ENCODE measurements at regions not wholly inside any gene's neighbourhood (a gene's known extent, or its start where the extent isn't known, plus 50 kb on each side); places are given as distances from the start of the nearest gene placed in this dataset.
"Not testable (repeated sequence)": the region's sequence is repeated elsewhere in the genome, so short reads cannot be mapped to it uniquely, and the experiment has no call there.

- no peaks in the 10 kb centered on the region for H3K27me3 ChIP-seq (ENCODE audit: control insufficient read depth, insufficient read depth, low read length)
- no peak for TF ChIP-seq CTCF (IDR thresholded peaks at IDR 0.05; ENCODE audit: insufficient read depth, low read length, poor library complexity, severe bottlenecking)
- no peak overlapping the region for H3K4me3 ChIP-seq (ENCODE audit: low read depth, low read length)
- no peaks in the 10 kb centered on the region for H3K36me3 ChIP-seq (ENCODE audit: control insufficient read depth, insufficient read depth, low read length)
- DNase-seq (ENCODE audit: low read depth), result no peak
These were observed 296.2 kb downstream of the PAPSS1 start for GRCh38 chr4:107423677-107424405.

GRCh38 chr4:107419536-107419935, 300.5 kb downstream of the PAPSS1 start:
- H3K4me3 ChIP-seq (ENCODE audit: low read depth, low read length); H3K36me3 ChIP-seq (ENCODE audit: control insufficient read depth, insufficient read depth, low read length); H3K27me3 ChIP-seq (ENCODE audit: control insufficient read depth, insufficient read depth, low read length): not testable (repeated sequence)
- DNase-seq (ENCODE audit: low read depth), result peak; percentile 32

GRCh38 chr4:107419052-107419451, 301.0 kb downstream of the PAPSS1 start:
- no peak for TF ChIP-seq CTCF (IDR thresholded peaks at IDR 0.05; ENCODE audit: insufficient read depth, low read length, poor library complexity, severe bottlenecking)
- no peak for DNase-seq (ENCODE audit: low read depth)
- Histone ChIP-seq H3K36me3 (ENCODE audit: control insufficient read depth, insufficient read depth, low read length) (no peaks in the 10 kb centered on the region), H3K27me3 (ENCODE audit: control insufficient read depth, insufficient read depth, low read length) (no peaks in the 10 kb centered on the region), H3K4me3 (ENCODE audit: low read depth, low read length) (no peak overlapping the region)

- DNase-seq (ENCODE audit: low read depth); H3K4me3 ChIP-seq (ENCODE audit: low read depth, low read length); H3K36me3 ChIP-seq (ENCODE audit: control insufficient read depth, insufficient read depth, low read length); H3K27me3 ChIP-seq (ENCODE audit: control insufficient read depth, insufficient read depth, low read length): not testable (repeated sequence)
These were observed 304.5 kb downstream of the PAPSS1 start for GRCh38 chr4:107415490-107415889.

- H3K27me3 ChIP-seq (ENCODE audit: control insufficient read depth, insufficient read depth, low read length); H3K4me3 ChIP-seq (ENCODE audit: low read depth, low read length); H3K36me3 ChIP-seq (ENCODE audit: control insufficient read depth, insufficient read depth, low read length); DNase-seq (ENCODE audit: low read depth): not testable (repeated sequence)
These were observed 310.2 kb downstream of the PAPSS1 start for GRCh38 chr4:107409872-107410271.

- H3K27me3 ChIP-seq (ENCODE audit: control insufficient read depth, insufficient read depth, low read length), result no peaks in the 10 kb centered on the region
- H3K36me3 ChIP-seq (ENCODE audit: control insufficient read depth, insufficient read depth, low read length), result no peaks in the 10 kb centered on the region
- no peak for TF ChIP-seq CTCF (IDR thresholded peaks at IDR 0.05; ENCODE audit: insufficient read depth, low read length, poor library complexity, severe bottlenecking)
- H3K4me3 ChIP-seq (ENCODE audit: low read depth, low read length), result no peak overlapping the region
- no peak for DNase-seq (ENCODE audit: low read depth)
These were observed 311.1 kb downstream of the PAPSS1 start for GRCh38 chr4:107408968-107409367.

GRCh38 chr4:107404591-107405300, 315.3 kb downstream of the PAPSS1 start:
- DNase-seq (ENCODE audit: low read depth), result no peak
- Histone ChIP-seq H3K36me3 (ENCODE audit: control insufficient read depth, insufficient read depth, low read length) (no peaks in the 10 kb centered on the region), H3K27me3 (ENCODE audit: control insufficient read depth, insufficient read depth, low read length) (no peaks in the 10 kb centered on the region), H3K4me3 (ENCODE audit: low read depth, low read length) (no peak overlapping the region)
- no peak for TF ChIP-seq CTCF (IDR thresholded peaks at IDR 0.05; ENCODE audit: insufficient read depth, low read length, poor library complexity, severe bottlenecking)
